Endothelial cell of umbilical vein (primary cell): ENCODE measurements at regions not wholly inside any gene's neighbourhood (a gene's known extent, or its start where the extent isn't known, plus 50 kb on each side); places are given as distances from the start of the nearest gene placed in this dataset.
"Not testable (repeated sequence)": the region's sequence is repeated elsewhere in the genome, so short reads cannot be mapped to it uniquely, and the experiment has no call there.

Experiments used
- BruUV-seq: library from RNA; stranded (reverse); fragments of 400-500 nt; replicated peaks from 2 replicates; lab custom pipeline; 2021; lab: Mats Ljungman, UMichigan
- CTCF ChIA-PET: fragments of 300-600, 350-600 bp; sonication (Branson Sonifier 250); formaldehyde crosslinking; loops from one replicate; lab custom pipeline; 2021; ENCODE audit warnings: antibody characterized with exemption, inconsistent platforms; lab: Charles Lee
- POLR2A ChIA-PET: fragments of 300-600, 350-600 bp; sonication (Branson Sonifier 250); formaldehyde crosslinking; loops from one replicate; lab custom pipeline; 2021; ENCODE audit warnings: antibody characterized with exemption, inconsistent platforms; lab: Charles Lee
- DNase-seq: peaks from one replicate; pipeline ENCODE4 v3.0.0-alpha.2; 2011; ENCODE audit warnings: low read depth, low spot score
- FAIRE-seq: peaks from 2 replicates; lab custom pipeline; 2011; peaks lifted over from hg19 to GRCh38; lab: Jason Lieb, UNC
- H2AFZ ChIP-seq: 2 replicates; pipeline ENCODE4 v1.6.0; 2012; ENCODE audit warnings: low read depth, low read length, control low read depth, inconsistent platforms
- H3K27ac ChIP-seq: 2 replicates; pipeline ENCODE4 v1.5.1; 2011; ENCODE audit warnings: low read depth, mild to moderate bottlenecking, control low read depth, low read length, moderate library complexity; ENCODE audit not compliant: insufficient read depth
- H3K27me3 ChIP-seq, 2 experiments: 2 replicates each; pipeline versions ENCODE4 v1.6.0 to v1.6.1; 2011; ENCODE audit warnings: low read length in 2 of 2, mixed read lengths in 1 of 2; ENCODE audit not compliant: control insufficient read depth in 2 of 2, insufficient read depth in 2 of 2
- H3K36me3 ChIP-seq, 2 experiments: 2 replicates in 1 of 2; 3 replicates in 1 of 2; pipeline ENCODE4 v1.5.1; 2011; ENCODE audit warnings: low read length in 2 of 2, mild to moderate bottlenecking in 1 of 2, moderate library complexity in 1 of 2; ENCODE audit not compliant: control insufficient read depth in 2 of 2, insufficient read depth in 2 of 2; ENCODE audit errors: extremely low read depth in 1 of 2
- H3K4me1 ChIP-seq: 3 replicates; pipeline ENCODE4 v1.5.1; 2011; ENCODE audit warnings: mild to moderate bottlenecking, low read length; ENCODE audit not compliant: control insufficient read depth, insufficient read depth; ENCODE audit errors: extremely low read depth
- H3K4me2 ChIP-seq: 2 replicates; pipeline ENCODE4 v1.6.1; 2011; ENCODE audit warnings: low read length, control low read depth, mixed read lengths; ENCODE audit not compliant: insufficient read depth
- H3K4me3 ChIP-seq, 3 experiments: fragments of 200-600 bp in 1 of 3; sonication (generic), shearing (Covaris generic) in 1 of 3; replicated peaks in 1 of 3; 2 replicates each; pipeline ENCODE4 v1.5.1; 2011 to 2016; ENCODE audit warnings: control low read depth in 3 of 3, low read length in 3 of 3, mild to moderate bottlenecking in 2 of 3, inconsistent platforms in 1 of 3, low read depth in 1 of 3, moderate library complexity in 1 of 3; ENCODE audit not compliant: insufficient read depth in 1 of 3
- H3K79me2 ChIP-seq: 2 replicates; pipeline ENCODE4 v1.6.0; 2012; ENCODE audit warnings: low read length, inconsistent platforms; ENCODE audit not compliant: control insufficient read depth, insufficient read depth
- H3K9ac ChIP-seq: replicated peaks from 2 replicates; pipeline ENCODE3; 2011; ENCODE audit warnings: low read length, control low read depth; ENCODE audit not compliant: insufficient read depth; ENCODE audit errors: extremely low read depth
- H3K9me1 ChIP-seq: replicated peaks from 3 replicates; pipeline ENCODE4 v1.6.0; 2011; ENCODE audit warnings: mild to moderate bottlenecking, low read length; ENCODE audit not compliant: control insufficient read depth, insufficient read depth; ENCODE audit errors: extremely low read depth
- H3K9me3 ChIP-seq: replicated peaks from 2 replicates; pipeline ENCODE4 v1.5.1; 2012; ENCODE audit warnings: low read length, inconsistent platforms; ENCODE audit not compliant: control insufficient read depth, insufficient read depth
- H4K20me1 ChIP-seq: replicated peaks from 2 replicates; pipeline ENCODE3; 2011; ENCODE audit warnings: mild to moderate bottlenecking, low read length; ENCODE audit not compliant: control insufficient read depth, insufficient read depth; ENCODE audit errors: extremely low read depth
- CTCF ChIP-seq, 2 donors: IDR thresholded peaks; 1 replicate in 1 of 2; 2 replicates in 1 of 2; pipeline ENCODE4 v1.5.1; 2011; ENCODE audit warnings: low read length in 2 of 2, mild to moderate bottlenecking in 2 of 2, moderate library complexity in 2 of 2, control low read depth in 1 of 2, inconsistent platforms in 1 of 2, low read depth in 1 of 2; ENCODE audit not compliant: insufficient read depth in 1 of 2; ENCODE audit errors: extremely low read depth in 1 of 2
- EZH2 ChIP-seq: IDR thresholded peaks from 2 replicates; pipeline ENCODE4 v1.6.1; 2012; ENCODE audit warnings: borderline replicate concordance, low read depth, mild to moderate bottlenecking, moderate library complexity, low read length, inconsistent platforms; ENCODE audit not compliant: severe bottlenecking
- FOS ChIP-seq: IDR thresholded peaks from 2 replicates; pipeline ENCODE4 v1.6.1; 2011; ENCODE audit warnings: mild to moderate bottlenecking, low read length, moderate library complexity, borderline replicate concordance; ENCODE audit not compliant: insufficient read depth
- GATA2 ChIP-seq: IDR thresholded peaks from 2 replicates; pipeline ENCODE4 v1.7.0; 2011; ENCODE audit warnings: low read depth, mild to moderate bottlenecking, moderate library complexity, mixed read lengths, low read length; ENCODE audit not compliant: insufficient read length, insufficient read depth
- JUN ChIP-seq: IDR thresholded peaks from 2 replicates; pipeline ENCODE4 v1.6.1; 2011; ENCODE audit warnings: borderline replicate concordance, low read depth; ENCODE audit not compliant: insufficient read length, insufficient read depth
- MYC ChIP-seq: IDR thresholded peaks from one replicate; pipeline ENCODE4 v1.6.1; 2011; ENCODE audit warnings: mild to moderate bottlenecking, low read depth, low read length
- POLR2A ChIP-seq: IDR thresholded peaks from 2 replicates; pipeline ENCODE4 v1.6.1; 2012; ENCODE audit warnings: low read depth, mild to moderate bottlenecking, control low read depth, low read length
- POLR2AphosphoS5 ChIP-seq: IDR thresholded peaks from 2 replicates; pipeline ENCODE4 v1.6.1; 2012; ENCODE audit warnings: low read depth, mild to moderate bottlenecking, control low read depth, low read length, moderate library complexity; ENCODE audit not compliant: insufficient read depth
- dilution Hi-C: fragments of 300-500 bp; cut with MboI; formaldehyde crosslinking; loops from one replicate; pipeline ENCODE4 v1.15.0; 2019; ENCODE audit warnings: low sequenced_read_pairs; ENCODE audit not compliant: extremely low pct_ligation_motif_present
- intact Hi-C: fragments of 100-400 bp; cut with micrococcal nuclease; formaldehyde crosslinking; loops from one replicate; pipeline ENCODE4 v1.10.0; 2022
- TF ChIP-seq, protein P1 (sequence below): IDR thresholded peaks from 2 replicates; pipeline ENCODE4 v1.6.1; 2011; ENCODE audit not compliant: insufficient read depth, insufficient read length

DNA sequence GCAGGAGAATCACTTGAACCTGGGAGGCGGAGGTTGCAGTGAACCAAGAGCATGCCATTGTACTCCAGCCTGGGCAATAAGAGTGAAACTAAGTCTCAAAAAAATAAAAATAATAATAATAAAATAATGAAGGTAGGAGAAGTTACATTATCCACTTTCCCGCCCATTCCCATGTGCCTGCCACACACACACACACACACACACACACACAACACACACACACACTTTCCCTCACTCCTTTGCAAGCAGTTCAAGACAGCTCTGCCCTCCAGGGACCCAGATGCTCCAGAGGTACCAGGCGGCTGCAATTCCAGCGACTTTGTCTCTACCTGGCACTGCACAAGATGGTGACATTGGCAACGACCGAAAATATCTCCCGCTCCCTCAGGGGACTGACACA is 224.8 kb upstream of the JARID2 start:
- dilution Hi-C loops (no loop called here), intact Hi-C loops (no loop called here)
- H3K4me1 ChIP-seq = no peaks in the 10 kb centered on the region
- no peak overlapping the region for H2AFZ ChIP-seq
- H3K4me2 ChIP-seq = no peak overlapping the region
- no peak overlapping the region for H3K9ac ChIP-seq
- no peaks in the 10 kb centered on the region for H3K9me3 ChIP-seq
- no TSS peak for BruUV-seq
- no peak overlapping the region for H3K27ac ChIP-seq
- H3K9me1 ChIP-seq = no peaks in the 10 kb centered on the region
- no peaks in the 10 kb centered on the region for H3K36me3 ChIP-seq
- POLR2A ChIA-PET = no interaction called here
- no peak for TF ChIP-seq GATA2
- TF ChIP-seq CTCF (IDR thresholded peaks at IDR 0.05; ENCODE audit: extremely low read depth in 1 of 2, insufficient read depth in 1 of 2, low read depth in 1 of 2, low read length in 2 of 2) = no peak
- TF ChIP-seq POLR2AphosphoS5 = no peak
- TF ChIP-seq JUN = no peak
- TF ChIP-seq EZH2 = no peak
- no peak for TF ChIP-seq FOS
- no peak for TF ChIP-seq MYC
- TF ChIP-seq POLR2A = no peak
- TF ChIP-seq, protein P1, sequence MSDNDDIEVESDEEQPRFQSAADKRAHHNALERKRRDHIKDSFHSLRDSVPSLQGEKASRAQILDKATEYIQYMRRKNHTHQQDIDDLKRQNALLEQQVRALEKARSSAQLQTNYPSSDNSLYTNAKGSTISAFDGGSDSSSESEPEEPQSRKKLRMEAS = no peak
- CTCF ChIA-PET = no interaction called here
- H3K79me2 ChIP-seq = no peaks in the 10 kb centered on the region
- H3K4me3 ChIP-seq = no peak overlapping the region
- no peaks in the 10 kb centered on the region for H3K27me3 ChIP-seq
- FAIRE-seq = no peak
- DNase-seq = no peak
- no peaks in the 10 kb centered on the region for H4K20me1 ChIP-seq

DNA sequence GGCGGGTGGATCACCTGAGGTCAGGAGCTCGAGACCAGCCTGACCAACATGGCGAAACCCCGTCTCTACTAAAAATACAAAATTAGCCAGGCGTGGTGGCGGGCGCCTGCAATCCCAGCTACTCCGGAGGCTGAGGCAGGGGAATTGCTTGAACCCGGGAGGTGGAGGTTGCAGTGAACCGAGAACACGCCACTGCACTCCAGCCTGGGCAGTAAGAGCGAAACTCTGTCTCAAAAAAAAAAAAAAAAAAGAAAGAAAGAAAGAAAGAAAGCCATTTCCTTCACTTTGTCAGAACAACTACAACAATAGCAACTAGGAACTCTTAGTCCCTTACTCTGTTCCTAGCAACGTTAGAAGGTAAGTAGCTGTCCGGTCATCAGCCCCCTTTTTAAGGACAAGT is 222.9 kb upstream of the JARID2 start:
- H3K4me3 ChIP-seq, H3K9me1 ChIP-seq, DNase-seq, H3K36me3 ChIP-seq, H3K27ac ChIP-seq, H3K4me2 ChIP-seq, H3K27me3 ChIP-seq, H3K79me2 ChIP-seq, H3K9me3 ChIP-seq, BruUV-seq, intact Hi-C loops, dilution Hi-C loops, H2AFZ ChIP-seq, H4K20me1 ChIP-seq, H3K9ac ChIP-seq, FAIRE-seq, H3K4me1 ChIP-seq, CTCF ChIA-PET: not testable (repeated sequence)
- POLR2A ChIA-PET = interaction anchor here (0.7 kb wide), 1 partner anchor 206 kb away, joined by 8 read pairs; no protein-coding TSS in a partner anchor
